Erythroblast (primary cell): ENCODE measurements at regions not wholly inside any gene's neighbourhood (a gene's known extent, or its start where the extent isn't known, plus 50 kb on each side); places are given as distances from the start of the nearest gene placed in this dataset.

Experiments used
- DNase-seq, 2 experiments: peaks; one replicate each; lab custom pipeline; 2025; lab: John Stamatoyannopoulos, UW
- GATA1 ChIP-seq: IDR thresholded peaks from 2 replicates; pipeline ENCODE4 v1.6.1; 2011; ENCODE audit warnings: low read depth, mild to moderate bottlenecking, control low read depth, low read length, moderate library complexity
- POLR2A ChIP-seq: IDR thresholded peaks from 2 replicates; pipeline ENCODE4 v1.6.1; 2011; ENCODE audit warnings: mild to moderate bottlenecking, low read length

- TF ChIP-seq POLR2A (no peak), GATA1 (no peak)
- no peak for DNase-seq
These were observed 403.1 kb downstream of the MID1IP1 start for GRCh38 chrX:39204353-39204752.

- no peak for DNase-seq
- TF ChIP-seq GATA1, result no peak
- no peak for TF ChIP-seq POLR2A
These were observed 403.7 kb downstream of the MID1IP1 start for GRCh38 chrX:39204945-39205344.

GRCh38 chrX:39205467-39205866 lies 404.2 kb downstream of the MID1IP1 start:
- no peak for TF ChIP-seq GATA1
- TF ChIP-seq POLR2A, result no peak
- no peak for DNase-seq

GRCh38 chrX:39206399-39207145 lies 405.3 kb downstream of the MID1IP1 start:
- TF ChIP-seq GATA1, result no peak
- peak; percentile 3 to 56 for DNase-seq

GRCh38 chrX:39211501-39211900 lies 410.2 kb downstream of the MID1IP1 start:
- no peak for DNase-seq
- no peak for TF ChIP-seq POLR2A
- TF ChIP-seq GATA1, result no peak

- DNase-seq, result no peak
- no peak for TF ChIP-seq GATA1
- no peak for TF ChIP-seq POLR2A
These were observed 411.2 kb downstream of the MID1IP1 start for GRCh38 chrX:39212456-39212855.

GRCh38 chrX:39214387-39215126 lies 413.3 kb downstream of the MID1IP1 start:
- no peak for DNase-seq
- TF ChIP-seq GATA1 (no peak), POLR2A (no peak)

GRCh38 chrX:39220952-39221351 lies 419.7 kb downstream of the MID1IP1 start:
- TF ChIP-seq GATA1 (no peak), POLR2A (no peak)
- DNase-seq, result no peak

- no peak for TF ChIP-seq GATA1
- no peak for TF ChIP-seq POLR2A
- no peak for DNase-seq
These were observed 421.3 kb downstream of the MID1IP1 start for GRCh38 chrX:39222346-39223113.

- TF ChIP-seq GATA1, result no peak
- no peak for DNase-seq
These were observed 425.0 kb downstream of the MID1IP1 start for GRCh38 chrX:39226251-39226650.

- TF ChIP-seq GATA1 (no peak), POLR2A (no peak)
- no peak for DNase-seq
These were observed 426.1 kb downstream of the MID1IP1 start for GRCh38 chrX:39227371-39227770.

GRCh38 chrX:39238006-39238405 lies 436.7 kb downstream of the MID1IP1 start:
- DNase-seq, result no peak
- TF ChIP-seq POLR2A (no peak), GATA1 (no peak)

- peak; percentile 54 to 67 for DNase-seq
- TF ChIP-seq POLR2A, result no peak
- no peak for TF ChIP-seq GATA1
These were observed 440.9 kb downstream of the MID1IP1 start for GRCh38 chrX:39242187-39242586.

GRCh38 chrX:39244147-39244546 lies 442.9 kb downstream of the MID1IP1 start:
- DNase-seq, result peak; percentile 13 to 37
- TF ChIP-seq GATA1 (no peak), POLR2A (no peak)
